Stromal cell of bone marrow (primary cell): ENCODE measurements at regions not wholly inside any gene's neighbourhood (a gene's known extent, or its start where the extent isn't known, plus 50 kb on each side); places are given as distances from the start of the nearest gene placed in this dataset.

Experiments
- DNase-seq: peaks from one replicate; pipeline ENCODE4 v3.0.0-alpha.2; 2012; ENCODE audit warnings: low read depth

DNA sequence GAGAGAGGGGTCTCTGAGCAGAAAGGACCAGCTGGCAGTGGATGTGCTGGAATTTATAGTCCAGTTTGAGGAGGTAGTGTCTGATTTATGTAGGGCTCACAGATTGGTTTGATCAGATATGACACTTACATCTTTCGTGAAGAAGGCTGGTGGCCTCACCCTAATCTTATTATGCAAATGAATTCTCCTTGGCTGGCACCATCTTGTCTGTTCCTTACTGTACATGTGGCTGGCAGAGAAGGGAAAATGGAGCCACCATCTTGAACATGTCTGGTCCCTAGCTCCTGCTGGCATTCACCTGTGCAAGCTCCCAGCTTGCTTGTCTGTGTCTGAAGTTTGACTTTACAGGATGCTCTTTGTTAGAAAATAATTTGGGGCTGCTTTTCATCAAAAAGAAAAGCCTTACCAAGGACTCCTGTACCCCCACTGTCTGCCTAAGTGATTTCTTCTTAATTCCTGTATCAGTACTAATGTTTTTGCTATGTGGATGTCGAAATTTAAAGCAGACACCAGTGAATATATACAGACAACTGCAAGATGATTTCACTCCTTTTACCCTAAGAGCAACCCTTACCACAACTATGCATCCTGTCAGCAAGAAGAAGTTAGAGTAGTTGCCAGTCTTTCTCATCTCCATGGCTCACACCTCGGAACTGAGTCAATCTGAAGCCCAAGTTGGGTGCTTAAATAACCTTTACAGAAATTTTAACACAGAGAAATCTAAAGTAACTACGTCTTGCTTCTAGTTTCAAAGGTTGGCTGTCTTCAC, 322.0 kb upstream of the SEMA3D start:
- peak; percentile 36 for DNase-seq

DNA sequence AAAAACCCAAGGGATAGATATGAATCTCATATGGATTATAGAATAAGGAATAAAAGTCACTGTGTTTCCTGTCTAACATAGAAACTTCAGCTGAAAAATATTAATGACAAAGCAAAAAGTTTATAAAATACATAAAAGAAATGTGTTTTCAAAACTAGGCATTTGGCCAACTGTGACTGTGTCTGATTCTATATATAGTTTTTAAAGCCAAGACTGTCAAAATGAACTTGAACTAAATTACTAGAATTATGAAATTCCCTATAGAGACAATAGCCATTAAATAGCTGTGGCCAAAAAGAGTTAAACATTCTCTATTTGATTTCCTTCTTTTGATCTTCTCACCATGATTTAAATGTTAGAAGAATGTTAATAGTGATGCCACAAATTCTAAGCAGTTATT, 311.2 kb upstream of the SEMA3D start:
- DNase-seq: no peak

GRCh38 chr7:85489498-85489897, 302.6 kb upstream of the SEMA3D start:
- peak; percentile 66 for DNase-seq

- DNase-seq: no peak
Measured at GRCh38 chr7:85488406-85488805, 301.6 kb upstream of the SEMA3D start.

- DNase-seq: no peak
Measured at GRCh38 chr7:85483177-85483576, 296.3 kb upstream of the SEMA3D start.

DNA sequence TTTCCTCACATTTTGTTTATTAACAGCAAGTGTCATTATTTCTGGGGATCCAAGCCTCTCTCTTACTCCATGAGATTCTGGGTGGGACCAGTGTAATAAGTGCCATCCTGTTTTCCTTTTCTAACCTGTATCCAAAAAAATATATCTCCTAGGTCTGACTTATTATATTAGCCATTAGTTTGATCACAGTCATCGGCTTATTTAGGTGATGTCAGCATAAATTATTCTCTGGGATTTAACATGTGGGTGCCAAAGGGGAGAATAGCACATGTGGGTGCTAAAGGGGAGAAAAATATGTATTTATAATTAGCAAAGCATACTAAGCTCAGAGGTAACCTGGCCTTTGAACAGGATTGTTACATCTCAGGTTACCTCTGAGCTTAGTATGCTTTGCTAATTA, 293.8 kb upstream of the SEMA3D start:
- DNase-seq: no peak

DNA sequence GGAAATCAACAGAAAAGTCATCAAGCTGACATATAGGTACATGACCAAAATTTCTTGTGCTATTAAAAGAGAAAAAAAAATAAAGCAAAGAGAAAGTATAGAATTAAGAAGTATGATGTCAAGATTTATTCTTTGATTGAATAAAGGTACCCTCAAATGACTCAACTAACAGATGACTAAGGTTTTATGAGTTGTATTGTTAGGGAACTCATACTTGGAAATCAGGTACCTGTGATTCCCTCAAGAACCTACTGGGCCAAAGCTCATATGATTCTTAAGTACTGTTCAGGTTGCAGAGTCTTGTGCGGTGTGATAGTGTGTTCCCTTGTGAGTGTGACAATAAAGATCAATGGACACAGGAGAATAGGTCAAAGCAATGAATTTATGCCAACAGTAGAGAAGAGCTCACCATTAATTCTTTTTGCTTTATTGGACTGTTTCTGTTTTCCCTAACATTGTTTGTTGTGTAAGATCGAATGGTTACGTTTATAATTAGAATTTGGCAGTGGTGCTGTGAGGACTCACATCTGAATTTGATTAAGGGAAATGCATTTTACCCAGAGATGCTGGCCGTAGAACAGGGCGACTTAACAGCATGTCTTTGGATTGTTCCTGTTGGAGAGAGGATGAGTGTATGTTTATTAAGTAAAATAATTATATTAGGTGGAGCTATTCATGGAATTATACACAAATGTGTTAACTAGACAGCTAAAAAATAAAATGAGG, 293.2 kb upstream of the SEMA3D start:
- no peak for DNase-seq

- no peak for DNase-seq
Measured at GRCh38 chr7:85478530-85478929, 291.7 kb upstream of the SEMA3D start.

DNA sequence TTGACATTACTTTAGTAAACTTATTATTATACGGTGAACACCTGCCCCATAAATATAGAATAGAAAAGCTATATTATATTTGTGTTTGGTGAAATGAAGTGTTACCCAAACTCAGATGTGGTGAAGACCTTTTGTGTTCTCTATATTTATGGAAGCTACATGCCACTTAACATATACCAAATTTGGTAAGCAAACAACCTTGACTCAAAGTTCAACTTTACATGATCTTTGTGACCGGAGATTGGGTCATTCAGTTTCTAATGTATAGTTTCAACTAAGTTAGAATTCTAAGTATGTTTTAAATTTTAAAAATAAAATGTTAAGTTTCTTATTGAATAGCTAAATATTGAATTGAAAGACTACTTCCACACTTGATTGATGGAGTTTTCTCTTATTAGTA, 288.6 kb upstream of the SEMA3D start:
- DNase-seq: no peak

- no peak for DNase-seq
Measured at GRCh38 chr7:85475071-85475470, 288.2 kb upstream of the SEMA3D start.

DNA sequence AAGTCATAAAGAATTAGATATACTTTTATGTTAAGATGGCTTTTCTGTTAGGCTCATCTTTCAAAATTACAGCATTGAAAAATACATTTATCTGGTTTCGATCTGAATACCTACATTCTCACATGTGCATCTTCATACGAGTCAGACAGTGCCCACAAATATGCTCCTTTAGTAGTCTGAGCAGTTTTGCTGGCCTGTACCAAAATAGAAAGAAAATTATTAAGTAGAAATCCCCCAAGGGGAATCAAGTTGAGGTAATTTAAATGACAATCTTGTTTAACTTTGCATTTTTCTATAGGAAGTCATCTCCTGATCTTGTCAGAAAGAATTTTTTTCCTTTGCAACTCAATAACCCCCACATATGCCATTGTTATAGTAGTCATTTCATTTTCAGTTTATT, 287.4 kb upstream of the SEMA3D start:
- DNase-seq: no peak

DNA sequence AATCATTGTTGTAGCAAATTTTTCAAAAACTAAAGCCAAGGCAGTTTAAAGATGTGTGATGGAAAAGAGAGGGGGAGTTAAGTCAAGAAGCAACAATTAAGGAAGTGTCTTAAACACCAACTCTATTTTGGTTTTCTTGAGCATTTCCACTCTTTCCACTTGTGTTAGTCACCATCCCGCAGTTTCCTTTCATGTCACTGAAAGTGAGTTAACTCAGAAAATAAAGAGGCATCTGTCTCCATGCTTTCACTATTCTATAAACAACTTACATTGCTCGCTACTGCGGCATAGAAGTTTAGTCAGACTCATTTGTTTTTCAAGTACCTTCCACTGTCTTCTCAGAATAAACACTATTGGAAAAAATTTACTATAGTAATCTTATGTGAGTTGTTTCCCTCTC, 284.9 kb upstream of the SEMA3D start:
- DNase-seq: no peak

DNA sequence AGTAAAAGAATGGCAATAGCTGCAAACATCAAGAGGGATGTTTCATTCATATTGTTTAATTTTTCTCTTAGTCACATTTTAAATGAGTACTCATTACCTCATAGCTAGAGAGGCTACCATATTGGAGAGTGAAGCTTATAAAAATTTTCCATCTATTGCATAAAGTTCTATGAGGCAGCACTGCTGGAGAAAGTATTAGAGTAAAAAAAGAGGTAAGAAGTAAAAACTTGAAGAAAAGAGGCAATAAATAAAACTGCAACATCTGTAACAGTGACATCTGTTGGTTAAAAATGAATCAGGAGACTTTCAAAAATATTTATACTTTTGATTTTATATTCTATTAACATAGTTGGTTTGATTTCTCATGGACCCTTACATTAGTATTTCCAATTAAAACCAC, 284.5 kb upstream of the SEMA3D start:
- no peak for DNase-seq

DNA sequence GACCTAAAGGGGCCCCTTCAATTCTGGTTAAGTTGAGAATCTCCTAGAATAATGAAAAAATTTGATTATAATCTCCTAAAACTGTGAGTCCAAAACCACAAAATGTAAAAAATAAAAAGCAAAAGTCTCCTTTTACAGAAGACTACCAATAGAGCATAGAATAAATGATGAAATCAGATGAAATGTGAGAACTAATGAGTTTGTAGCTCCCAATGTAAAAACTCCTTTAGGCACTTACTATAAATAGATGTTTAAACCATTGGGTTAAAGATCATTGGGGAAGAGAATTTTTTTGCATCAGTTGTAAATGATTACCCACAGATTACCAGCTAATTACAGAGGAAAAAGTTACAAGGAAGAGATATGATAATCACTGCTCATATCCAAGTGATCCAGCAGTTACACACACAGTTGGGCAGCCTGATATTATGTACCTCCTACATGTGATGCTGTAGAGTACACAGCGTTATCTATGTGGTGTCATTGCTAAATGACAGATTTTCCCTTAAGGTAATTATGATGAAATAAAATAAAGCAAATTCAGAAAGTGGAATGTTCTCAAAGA, 282.7 kb upstream of the SEMA3D start:
- DNase-seq: no peak

DNA sequence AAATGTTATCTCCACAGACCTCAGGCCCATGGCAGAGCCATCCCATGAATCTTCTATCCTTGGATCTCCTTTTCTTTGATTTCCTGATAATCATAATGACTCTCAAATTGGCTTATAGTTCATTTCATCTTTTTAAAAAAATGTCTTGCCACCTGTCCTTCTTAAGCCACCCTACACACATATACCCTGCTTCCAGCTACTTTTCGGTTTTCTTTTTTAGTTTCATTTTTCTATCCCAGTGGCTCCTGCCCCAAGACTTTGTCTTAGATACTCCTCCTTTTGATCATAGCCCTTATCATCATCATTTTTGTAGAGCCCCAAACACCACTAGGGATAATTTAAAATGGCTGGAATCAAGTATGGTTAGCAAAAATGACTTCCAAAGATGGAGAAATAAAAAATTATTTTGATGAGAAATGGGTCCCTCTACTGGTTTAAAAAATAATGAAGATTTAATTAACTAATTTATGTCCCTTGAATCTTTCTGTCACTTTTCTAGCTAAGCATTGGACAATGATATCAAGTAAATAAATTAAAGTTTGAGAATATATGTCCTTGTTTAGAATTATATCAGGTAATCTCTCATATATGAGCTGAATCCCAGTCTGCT, 277.3 kb upstream of the SEMA3D start:
- DNase-seq: no peak

DNA sequence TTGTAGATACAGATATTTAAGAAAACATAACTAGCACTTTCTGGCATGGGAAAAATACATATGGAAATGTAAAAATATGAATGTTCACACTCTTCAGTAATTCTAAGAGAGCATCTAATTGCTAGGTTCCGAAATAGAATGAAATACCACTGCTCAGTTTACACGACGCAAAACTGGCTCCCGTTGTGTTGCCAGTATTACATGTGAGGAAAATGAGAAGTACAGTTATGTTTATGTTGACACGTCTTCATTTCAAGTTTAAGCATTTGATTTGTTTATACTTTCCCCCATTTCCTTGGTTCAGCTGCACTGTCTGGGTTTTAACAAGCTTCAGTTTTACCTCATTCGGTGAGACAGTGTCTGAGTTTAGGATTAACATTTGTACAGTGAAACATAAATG, 275.8 kb upstream of the SEMA3D start:
- no peak for DNase-seq

- no peak for DNase-seq
Measured at GRCh38 chr7:85457911-85458310, 271.1 kb upstream of the SEMA3D start.

GRCh38 chr7:85456254-85456653, 269.4 kb upstream of the SEMA3D start:
- no peak for DNase-seq

GRCh38 chr7:85454904-85455303, 268.0 kb upstream of the SEMA3D start:
- no peak for DNase-seq

GRCh38 chr7:85452674-85453073, 265.8 kb upstream of the SEMA3D start:
- DNase-seq: no peak

DNA sequence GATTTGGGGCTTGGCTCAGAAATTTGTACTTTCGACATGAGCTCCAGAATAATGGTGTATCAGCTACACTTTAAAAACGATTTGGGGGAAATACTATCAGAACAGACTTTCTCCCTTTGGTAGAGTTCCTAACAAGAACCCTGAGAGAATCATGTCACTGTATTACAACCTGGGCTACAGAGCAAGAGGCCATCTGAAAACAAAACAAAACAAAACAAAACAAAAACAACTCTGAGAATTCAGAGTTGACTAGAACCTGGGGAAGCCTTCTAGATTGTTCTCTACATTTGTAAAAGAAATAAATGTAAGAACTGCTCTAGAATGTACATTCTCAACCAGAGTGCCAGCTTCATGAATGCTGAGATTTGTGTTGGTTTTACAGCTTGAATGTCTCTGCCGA, 262.6 kb upstream of the SEMA3D start:
- DNase-seq: no peak

GRCh38 chr7:85447004-85447403, 260.1 kb upstream of the SEMA3D start:
- DNase-seq: no peak

- DNase-seq: peak; percentile 1
Measured at GRCh38 chr7:85426487-85426960, 239.7 kb upstream of the SEMA3D start.
